GM18507 (cell line): ENCODE measurements at regions not wholly inside any gene's neighbourhood (a gene's known extent, or its start where the extent isn't known, plus 50 kb on each side); places are given as distances from the start of the nearest gene placed in this dataset.

ENCODE experiments used
- DNase-seq: peaks from one replicate; pipeline ENCODE4 v3.0.0; 2011; ENCODE audit warnings: low read depth; ENCODE audit not compliant: insufficient read length; ENCODE audit errors: extremely low spot score
- FAIRE-seq: peaks from 2 replicates; lab custom pipeline; 2011; peaks lifted over from hg19 to GRCh38; lab: Jason Lieb, UNC

- FAIRE-seq (no peak), DNase-seq (no peak)
Measured at GRCh38 chr15:70466305-70466704, 297.1 kb downstream of the UACA start.

- FAIRE-seq: no peak
- no peak for DNase-seq
Measured at GRCh38 chr15:70465812-70466211, 297.5 kb downstream of the UACA start.

GRCh38 chr15:70463453-70463834 lies 299.9 kb downstream of the UACA start:
- FAIRE-seq: no peak
- no peak for DNase-seq

GRCh38 chr15:70461992-70462391 lies 301.4 kb downstream of the UACA start:
- no peak for FAIRE-seq
- no peak for DNase-seq

- DNase-seq: no peak
- no peak for FAIRE-seq
Measured at GRCh38 chr15:70461017-70461416, 302.3 kb downstream of the UACA start.

GRCh38 chr15:70459312-70459711 lies 304.0 kb downstream of the UACA start:
- DNase-seq: no peak
- no peak for FAIRE-seq

- FAIRE-seq: no peak
Measured at GRCh38 chr15:70453766-70454165, 309.6 kb downstream of the UACA start.

GRCh38 chr15:70453238-70453637 lies 310.1 kb downstream of the UACA start:
- DNase-seq: no peak
- FAIRE-seq: no peak

More at GRCh38 chr15:70453766-70454165, 309.6 kb downstream of the UACA start:
- DNase-seq: no peak

GRCh38 chr15:70451821-70452653 lies 311.3 kb downstream of the UACA start:
- FAIRE-seq (no peak), DNase-seq (no peak)

GRCh38 chr15:70450142-70450443 lies 313.3 kb downstream of the UACA start:
- FAIRE-seq (no peak), DNase-seq (no peak)

GRCh38 chr15:70449311-70450141 lies 313.8 kb downstream of the UACA start:
- FAIRE-seq: no peak

GRCh38 chr15:70447928-70448698 lies 315.2 kb downstream of the UACA start:
- DNase-seq (no peak), FAIRE-seq (no peak)

More at GRCh38 chr15:70449311-70450141, 313.8 kb downstream of the UACA start:
- no peak for DNase-seq

- FAIRE-seq: no peak
- no peak for DNase-seq
Measured at GRCh38 chr15:70447521-70447920, 315.8 kb downstream of the UACA start.

- DNase-seq (no peak), FAIRE-seq (no peak)
Measured at GRCh38 chr15:70447081-70447480, 316.3 kb downstream of the UACA start.

GRCh38 chr15:70443486-70444273 lies 319.7 kb downstream of the UACA start:
- DNase-seq: no peak
- no peak for FAIRE-seq

GRCh38 chr15:70442616-70443321 lies 320.6 kb downstream of the UACA start:
- FAIRE-seq: no peak
- no peak for DNase-seq

- FAIRE-seq: no peak
- DNase-seq: no peak
Measured at GRCh38 chr15:70442211-70442610, 321.1 kb downstream of the UACA start.

- no peak for FAIRE-seq
- no peak for DNase-seq
Measured at GRCh38 chr15:70440416-70441138, 322.8 kb downstream of the UACA start.
